HG02938 (cell line): ENCODE measurements at regions not wholly inside any gene's neighbourhood (a gene's known extent, or its start where the extent isn't known, plus 50 kb on each side); places are given as distances from the start of the nearest gene placed in this dataset.

Experiments used
- ATAC-seq: cut with Tn5 transposase; IDR thresholded peaks from one replicate; pipeline ENCODE4 v1.9.1; 2021; ENCODE audit warnings: mild to moderate bottlenecking, moderate library complexity; ENCODE audit not compliant: unreplicated experiment

- no peak for ATAC-seq
These were observed 52.8 kb upstream of the MEIS1 start for GRCh38 chr2:66382091-66382490.

DNA sequence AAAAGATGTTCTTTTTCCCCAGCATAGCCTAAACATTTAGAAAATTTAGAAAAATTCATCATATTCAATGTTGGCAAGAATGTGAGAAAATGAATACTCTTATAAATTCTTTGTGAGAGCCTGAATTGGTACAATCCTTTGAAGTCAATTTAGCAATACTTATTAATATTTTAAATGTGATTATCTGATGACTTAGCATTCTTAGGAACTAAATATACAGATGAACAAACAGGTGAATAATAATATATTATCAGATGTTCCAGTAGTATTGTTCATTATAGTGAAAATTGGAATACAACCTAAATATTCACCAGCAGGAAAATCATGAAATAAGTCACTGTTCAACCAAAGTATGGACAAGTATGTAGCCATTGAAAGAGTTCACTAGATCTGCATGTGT, 55.5 kb upstream of the MEIS1 start:
- no peak for ATAC-seq

DNA sequence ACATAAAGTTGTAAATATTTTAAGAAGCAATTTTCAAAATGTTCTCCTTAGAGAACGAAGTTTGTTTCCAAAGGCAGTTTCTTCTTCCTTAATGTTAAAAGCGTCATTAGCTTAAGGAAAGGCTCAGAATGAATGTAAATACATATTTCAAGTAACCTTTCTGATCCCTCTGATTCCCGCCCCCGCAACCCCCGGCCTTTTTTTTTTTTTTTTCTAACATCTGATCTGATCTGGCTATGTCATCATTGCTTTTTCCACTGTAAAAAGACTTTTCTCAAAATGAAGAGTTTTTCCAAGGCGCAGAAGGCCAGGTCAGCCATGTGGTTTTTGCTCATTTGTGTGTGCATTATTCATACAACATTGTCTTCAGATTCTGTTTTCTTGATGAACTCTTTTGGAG, 57.1 kb upstream of the MEIS1 start:
- ATAC-seq: no peak

DNA sequence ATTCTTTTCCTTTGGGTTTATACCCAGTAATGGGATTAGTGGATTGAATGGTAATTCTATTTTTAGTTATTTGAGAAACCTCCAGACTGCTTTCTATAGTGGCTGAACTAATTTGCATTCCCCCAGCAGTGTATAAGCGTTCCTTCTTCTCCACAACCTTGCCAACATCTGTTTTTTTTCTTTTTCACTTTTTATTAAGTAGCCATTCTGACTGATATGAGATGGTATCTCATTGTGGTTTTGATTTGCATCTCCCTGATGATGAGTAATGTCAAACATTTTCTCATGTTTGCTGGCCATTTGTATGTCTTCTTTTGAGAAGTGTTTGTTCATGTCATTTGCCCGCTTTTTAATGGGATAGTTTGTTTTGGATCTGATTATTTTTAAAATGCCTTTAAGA, 64.1 kb upstream of the MEIS1 start:
- ATAC-seq: no peak

DNA sequence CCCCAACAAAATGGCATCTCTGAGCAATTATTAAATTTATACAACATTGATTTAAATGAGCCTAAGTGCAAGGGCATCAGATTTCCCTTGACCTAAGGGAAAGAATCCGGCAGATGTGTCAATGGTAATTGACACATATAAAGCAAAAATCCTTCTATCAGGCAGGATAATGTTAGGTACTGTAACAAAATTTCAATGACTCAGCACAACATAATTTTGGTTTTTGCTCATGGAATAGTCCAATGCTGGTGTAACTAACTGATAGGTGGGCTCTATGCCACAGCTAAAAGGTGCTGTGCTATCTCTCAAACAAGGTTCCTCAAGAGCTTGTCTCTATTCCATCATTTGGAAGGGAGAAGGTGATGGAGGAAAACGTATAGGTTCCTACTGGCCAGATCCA, 68.3 kb upstream of the MEIS1 start:
- no peak for ATAC-seq

GRCh38 chr2:66364495-66365333, 70.2 kb upstream of the MEIS1 start:
- no peak for ATAC-seq

GRCh38 chr2:66362701-66363100, 72.2 kb upstream of the MEIS1 start:
- no peak for ATAC-seq

DNA sequence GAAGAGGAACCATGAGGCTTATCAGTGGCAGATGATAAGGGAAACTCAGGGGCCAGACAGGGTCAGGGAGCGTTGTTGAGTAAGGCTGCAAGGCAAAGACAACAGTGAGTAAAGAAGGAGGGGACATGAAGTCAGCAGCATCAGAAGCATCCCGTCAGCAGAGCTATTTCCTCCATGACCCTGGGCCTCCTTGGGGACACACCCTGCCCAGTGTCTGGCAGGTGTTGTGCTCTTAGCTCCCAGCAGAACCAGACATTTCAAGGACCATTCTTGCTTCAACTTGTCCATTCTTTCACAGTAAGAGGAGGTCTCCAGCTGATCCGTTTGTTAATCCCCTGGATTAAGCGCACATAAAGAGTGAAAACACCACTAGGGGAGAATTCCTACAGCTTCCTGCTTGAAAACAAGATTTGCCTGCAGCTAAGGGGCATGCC, 88.7 kb upstream of the MEIS1 start:
- ATAC-seq: no peak

DNA sequence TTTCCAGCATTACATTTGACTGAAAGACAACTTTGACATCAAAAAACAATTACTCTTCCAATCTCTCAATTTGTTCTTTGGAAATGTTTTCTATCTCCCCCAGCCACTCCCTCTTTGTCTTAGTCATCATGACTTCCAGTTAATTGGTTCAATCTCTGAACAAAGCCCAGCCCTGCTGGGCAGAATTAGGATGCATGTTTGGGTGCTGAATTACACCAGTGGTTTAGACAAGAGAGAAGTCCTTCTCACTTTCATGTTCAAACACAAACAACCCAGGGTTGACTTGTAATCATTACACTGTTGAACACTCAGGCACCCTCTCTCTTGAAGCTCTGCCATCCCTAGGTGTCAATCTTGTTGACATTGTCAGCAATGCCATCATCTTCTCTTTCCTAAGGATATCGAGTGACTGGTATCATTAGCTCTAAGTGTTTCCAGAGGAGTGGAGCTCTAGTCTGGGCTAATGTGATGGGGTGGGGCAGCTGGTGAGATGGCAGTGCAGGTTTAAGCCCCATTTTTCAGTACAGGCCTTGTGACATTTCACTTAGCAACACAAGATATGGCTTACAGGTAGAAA, 90.8 kb upstream of the MEIS1 start:
- ATAC-seq: no peak

DNA sequence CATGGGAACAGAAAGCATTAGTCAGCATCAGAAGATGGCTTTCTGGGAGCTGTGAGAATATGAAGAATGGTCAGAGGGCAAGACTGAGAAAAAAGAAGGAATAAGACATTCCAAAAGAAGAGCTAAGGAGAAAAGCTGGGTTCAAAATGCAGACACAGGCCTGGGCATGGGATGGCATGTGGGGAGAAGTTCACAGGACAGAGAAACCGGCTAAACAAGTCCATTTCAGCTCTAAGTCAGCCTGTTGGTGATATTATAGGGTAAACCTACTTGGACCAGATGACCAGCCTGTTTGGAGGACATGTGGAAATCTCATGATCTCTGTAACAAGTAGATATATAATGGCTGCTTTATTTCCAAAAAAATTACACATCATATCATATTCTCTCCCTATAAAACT, 91.7 kb upstream of the MEIS1 start:
- no peak for ATAC-seq

DNA sequence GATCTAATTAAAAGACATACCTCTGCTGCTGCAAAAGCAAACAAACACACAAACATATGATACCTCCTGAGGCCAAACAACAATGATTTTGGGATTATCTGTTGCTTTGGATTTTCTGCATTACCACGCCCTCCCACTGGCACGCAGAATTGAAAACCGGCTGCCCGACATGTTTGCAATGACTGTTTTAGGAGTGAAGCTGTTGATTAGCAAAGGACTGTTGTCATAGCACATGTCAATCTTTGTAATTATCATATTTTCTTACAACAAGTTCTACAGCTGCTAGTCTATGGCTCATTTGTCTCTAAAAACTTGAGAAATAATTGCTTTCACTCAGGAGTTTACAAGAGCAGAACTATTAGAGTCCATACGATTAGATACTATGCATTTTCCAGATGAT, 94.4 kb upstream of the MEIS1 start:
- ATAC-seq: no peak

DNA sequence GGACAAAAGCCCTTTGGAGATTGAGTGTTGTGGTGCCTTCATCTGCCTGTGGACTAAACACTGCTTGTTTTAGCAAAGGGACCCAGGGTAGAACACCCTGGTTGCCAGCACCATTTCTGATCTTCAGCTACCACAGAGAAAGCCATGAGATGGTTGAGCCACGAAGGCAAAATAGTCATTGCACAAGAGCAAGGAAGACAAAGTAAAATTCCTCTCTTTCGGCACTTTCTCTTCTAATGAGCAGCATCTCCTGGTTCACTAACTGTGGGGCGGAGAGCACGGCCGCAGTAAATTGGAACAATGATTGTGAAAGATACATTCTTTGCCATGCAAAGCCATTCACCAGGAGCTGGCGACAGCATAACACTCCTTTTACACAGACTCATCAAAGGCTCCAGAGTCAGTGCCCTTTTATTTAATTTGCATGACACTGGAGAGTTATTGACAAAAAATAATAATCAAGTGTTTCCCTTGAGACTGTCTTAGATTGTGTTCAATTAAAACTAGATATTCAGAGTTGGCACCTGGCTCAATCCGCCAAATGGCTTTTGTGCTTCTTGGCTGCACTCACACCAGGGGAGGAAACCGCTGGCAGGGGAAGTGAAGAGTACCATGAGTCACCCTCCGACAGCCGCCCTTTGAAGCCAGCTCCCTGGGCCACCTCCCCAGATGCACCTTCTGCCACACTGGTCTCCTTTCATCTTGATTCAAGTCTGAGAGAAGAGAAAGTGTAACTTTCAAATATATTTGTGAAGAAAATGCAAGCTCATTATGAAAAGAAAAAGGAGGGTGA, 100.5 kb upstream of the MEIS1 start:
- ATAC-seq: no peak

- no peak for ATAC-seq
These were observed 103.7 kb upstream of the MEIS1 start for GRCh38 chr2:66331176-66331575.

DNA sequence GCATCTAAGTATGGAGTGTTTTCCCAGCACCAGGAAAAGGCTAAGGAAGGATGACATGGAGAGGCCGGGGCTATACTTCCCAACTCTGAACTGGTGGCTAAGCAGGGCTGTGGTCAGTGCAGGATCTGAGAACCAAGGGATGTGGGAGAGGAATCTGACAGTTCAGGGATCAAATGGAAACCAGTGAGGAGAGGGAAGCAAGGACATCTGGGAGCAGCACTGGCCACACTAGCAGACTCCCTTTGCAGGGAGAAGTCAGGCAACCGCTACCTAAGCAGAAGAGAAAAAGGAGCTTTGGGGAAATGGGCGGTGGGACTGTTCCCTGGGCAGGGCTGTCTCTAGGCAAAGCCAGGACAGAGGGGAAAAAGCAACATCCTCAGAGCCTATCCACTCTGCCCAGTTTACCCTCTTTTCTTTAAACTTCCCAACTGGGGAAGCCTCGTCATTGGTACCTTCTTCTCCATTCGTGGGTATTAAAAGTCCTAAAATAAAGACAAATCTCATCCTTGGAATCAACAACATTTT, 105.8 kb upstream of the MEIS1 start:
- ATAC-seq: no peak

- no peak for ATAC-seq
These were observed 107.7 kb upstream of the MEIS1 start for GRCh38 chr2:66327066-66327740.

GRCh38 chr2:66324909-66325528, 109.9 kb upstream of the MEIS1 start:
- no peak for ATAC-seq

DNA sequence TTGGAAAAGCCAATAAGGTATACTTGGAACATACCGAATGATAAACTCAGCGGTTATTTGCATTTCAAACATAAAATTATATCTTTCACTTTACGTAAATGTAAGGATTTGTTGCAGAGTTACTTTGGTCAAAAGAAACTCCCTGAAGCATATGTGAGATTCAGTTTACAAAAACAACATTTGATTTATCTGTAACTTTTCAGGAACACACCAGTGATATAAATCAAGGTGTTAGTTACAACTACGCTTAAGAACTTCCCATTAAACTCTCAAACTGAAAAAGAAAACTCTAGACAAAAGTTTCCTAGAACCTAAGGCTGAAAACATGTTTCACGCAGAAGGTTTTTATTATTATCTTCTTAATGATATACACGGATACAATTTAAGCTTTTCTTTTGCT, 110.6 kb upstream of the MEIS1 start:
- ATAC-seq: no peak

GRCh38 chr2:66323406-66323805, 111.5 kb upstream of the MEIS1 start:
- ATAC-seq: no peak

- no peak for ATAC-seq
These were observed 112.2 kb upstream of the MEIS1 start for GRCh38 chr2:66322506-66323260.

DNA sequence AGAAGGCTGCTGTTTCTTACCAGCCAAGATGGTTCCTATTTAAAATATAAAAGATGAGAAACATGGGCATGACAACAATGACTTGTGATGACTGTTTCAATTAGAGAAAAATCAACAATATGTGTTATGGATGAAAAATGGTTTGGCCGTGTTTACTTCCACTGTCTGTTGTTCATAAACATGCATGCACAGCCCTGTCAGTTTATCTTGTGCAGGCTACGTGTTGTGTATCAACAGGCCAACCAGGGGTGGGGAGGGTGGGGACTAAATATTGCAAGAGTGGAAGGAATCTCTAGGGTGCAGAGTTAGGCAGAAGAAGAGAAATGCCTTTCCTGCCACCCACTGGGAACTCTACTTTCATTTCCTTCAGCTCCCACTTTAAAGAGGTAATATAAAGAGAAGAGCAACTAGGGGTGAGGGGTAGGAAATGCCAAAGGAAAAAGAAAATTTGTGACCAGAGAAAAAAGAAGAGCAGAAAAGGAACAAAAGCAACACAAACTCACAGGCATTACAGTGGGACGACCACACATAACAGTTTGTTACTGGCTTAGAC, 116.8 kb upstream of the MEIS1 start:
- ATAC-seq: no peak
